MM.1S (cell line): ENCODE measurements at regions not wholly inside any gene's neighbourhood (a gene's known extent, or its start where the extent isn't known, plus 50 kb on each side); places are given as distances from the start of the nearest gene placed in this dataset.

ENCODE experiments used
- EZH2 ChIP-seq: fragments of 300-600 bp; sonication (generic); optimal IDR thresholded peaks from 2 replicates; pipeline ENCODE3; 2017; ENCODE audit warnings: low read depth, mild to moderate bottlenecking, antibody characterized with exemption, low read length, mixed read lengths
- EZH2phosphoT487 ChIP-seq: fragments of 300-600 bp; sonication (generic); IDR thresholded peaks from 2 replicates; pipeline ENCODE4 v1.6.1; 2018; ENCODE audit warnings: antibody characterized with exemption, low read length
- TF ChIP-seq, protein P1 (sequence below): fragments of 300-600 bp; sonication (generic); IDR thresholded peaks from 2 replicates; pipeline ENCODE4 v1.5.1; 2016; ENCODE audit warnings: antibody characterized with exemption, low read length, mixed read lengths

DNA sequence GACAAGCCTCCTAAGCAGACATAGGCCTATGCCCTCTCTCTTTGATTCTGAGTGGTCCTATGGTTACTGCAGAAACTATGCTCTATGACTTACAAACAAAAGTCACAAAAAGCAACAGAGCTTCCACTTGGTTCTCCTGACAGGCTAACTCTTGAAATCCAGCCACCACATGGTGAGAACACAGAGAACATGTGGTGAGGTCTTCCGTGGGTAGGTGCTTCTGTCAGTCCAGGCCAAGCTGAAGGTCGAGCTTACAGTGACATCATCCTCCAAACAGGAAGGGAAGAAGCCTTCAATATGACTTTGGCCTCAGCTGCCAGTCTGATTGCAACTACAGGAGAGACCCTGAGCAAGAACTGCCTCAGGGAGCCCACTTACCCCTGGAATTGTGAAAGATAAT, 265.5 kb downstream of the TBX18 start:
- TF ChIP-seq, protein P1, sequence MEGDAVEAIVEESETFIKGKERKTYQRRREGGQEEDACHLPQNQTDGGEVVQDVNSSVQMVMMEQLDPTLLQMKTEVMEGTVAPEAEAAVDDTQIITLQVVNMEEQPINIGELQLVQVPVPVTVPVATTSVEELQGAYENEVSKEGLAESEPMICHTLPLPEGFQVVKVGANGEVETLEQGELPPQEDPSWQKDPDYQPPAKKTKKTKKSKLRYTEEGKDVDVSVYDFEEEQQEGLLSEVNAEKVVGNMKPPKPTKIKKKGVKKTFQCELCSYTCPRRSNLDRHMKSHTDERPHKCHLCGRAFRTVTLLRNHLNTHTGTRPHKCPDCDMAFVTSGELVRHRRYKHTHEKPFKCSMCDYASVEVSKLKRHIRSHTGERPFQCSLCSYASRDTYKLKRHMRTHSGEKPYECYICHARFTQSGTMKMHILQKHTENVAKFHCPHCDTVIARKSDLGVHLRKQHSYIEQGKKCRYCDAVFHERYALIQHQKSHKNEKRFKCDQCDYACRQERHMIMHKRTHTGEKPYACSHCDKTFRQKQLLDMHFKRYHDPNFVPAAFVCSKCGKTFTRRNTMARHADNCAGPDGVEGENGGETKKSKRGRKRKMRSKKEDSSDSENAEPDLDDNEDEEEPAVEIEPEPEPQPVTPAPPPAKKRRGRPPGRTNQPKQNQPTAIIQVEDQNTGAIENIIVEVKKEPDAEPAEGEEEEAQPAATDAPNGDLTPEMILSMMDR, result no peak
- TF ChIP-seq EZH2 (no peak), EZH2phosphoT487 (no peak)
